Caco-2 (cell line): ENCODE measurements at regions not wholly inside any gene's neighbourhood (a gene's known extent, or its start where the extent isn't known, plus 50 kb on each side); places are given as distances from the start of the nearest gene placed in this dataset.

Experiments used
- BruUV-seq: library from RNA; stranded (reverse); fragments of 400-500 nt; replicated peaks from 2 replicates; lab custom pipeline; 2021; lab: Mats Ljungman, UMichigan
- CTCF ChIA-PET: fragments of 300-600 bp; sonication (Branson Sonifier 250); formaldehyde crosslinking; loops from one replicate; lab custom pipeline; 2022; ENCODE audit warnings: antibody characterized with exemption; lab: Charles Lee
- POLR2A ChIA-PET: fragments of 300-600 bp; sonication (Branson Sonifier 250); formaldehyde crosslinking; loops from one replicate; lab custom pipeline; 2022; ENCODE audit warnings: antibody characterized with exemption; lab: Charles Lee
- DNase-seq, 2 experiments: peaks; one replicate each; pipeline versions ENCODE4 v3.0.0 to v3.0.0-alpha.2; 2020 to 2022
- H3K27me3 ChIP-seq: replicated peaks from 2 replicates; pipeline ENCODE4 v1.6.0; 2011; ENCODE audit warnings: low read length; ENCODE audit not compliant: control insufficient read depth, insufficient read depth
- H3K36me3 ChIP-seq: 2 replicates; pipeline ENCODE4 v1.5.1; 2011; ENCODE audit warnings: low read length; ENCODE audit not compliant: control insufficient read depth, insufficient read depth
- H3K4me1 ChIP-seq: fragments of 250-450 bp; sonication (Bioruptor Pico); 2 replicates; pipeline ENCODE4 v1.5.1; 2020; ENCODE audit warnings: mild to moderate bottlenecking
- H3K4me3 ChIP-seq: 2 replicates; pipeline ENCODE4 v1.5.1; 2011; ENCODE audit warnings: low read depth, mild to moderate bottlenecking, control low read depth, low read length
- H3K9me3 ChIP-seq: fragments of 250-450 bp; sonication (Bioruptor Pico); 2 replicates; pipeline ENCODE4 v1.5.1; 2020; ENCODE audit warnings: mild to moderate bottlenecking, moderate library complexity
- H3K27ac Mint-ChIP-seq: one replicate; pipeline ENCODE4 v1.8.0; 2022; ENCODE audit warnings: mixed read lengths; ENCODE audit not compliant: unreplicated experiment
- H3K27me3 Mint-ChIP-seq: one replicate; pipeline ENCODE4 v1.8.0; 2022; ENCODE audit warnings: mixed read lengths; ENCODE audit not compliant: insufficient read depth, unreplicated experiment
- H3K36me3 Mint-ChIP-seq: one replicate; pipeline ENCODE4 v1.8.0; 2022; ENCODE audit warnings: mild to moderate bottlenecking, mixed read lengths; ENCODE audit not compliant: insufficient read depth, unreplicated experiment
- H3K4me1 Mint-ChIP-seq: one replicate; pipeline ENCODE4 v1.8.0; 2022; ENCODE audit warnings: low read depth, mixed read lengths; ENCODE audit not compliant: unreplicated experiment
- H3K4me3 Mint-ChIP-seq: one replicate; pipeline ENCODE4 v1.8.0; 2022; ENCODE audit warnings: mild to moderate bottlenecking, moderate library complexity, mixed read lengths; ENCODE audit not compliant: unreplicated experiment
- H3K9me3 Mint-ChIP-seq: one replicate; pipeline ENCODE4 v1.8.0; 2022; ENCODE audit warnings: mixed read lengths; ENCODE audit not compliant: unreplicated experiment
- CTCF ChIP-seq, 2 experiments: fragments of 200-600 bp in 1 of 2; IDR thresholded peaks; 1 replicate in 1 of 2; 2 replicates in 1 of 2; pipeline versions ENCODE4 v1.5.1 to v1.8.0; 2011 to 2022; ENCODE audit warnings: antibody characterized with exemption in 1 of 2, control low read depth in 1 of 2, inconsistent platforms in 1 of 2, low read depth in 1 of 2, low read length in 1 of 2, mild to moderate bottlenecking in 1 of 2, moderate library complexity in 1 of 2; ENCODE audit not compliant: insufficient read depth in 1 of 2, severe bottlenecking in 1 of 2, unreplicated experiment in 1 of 2
- intact Hi-C: fragments of 100-400 bp; cut with micrococcal nuclease; formaldehyde crosslinking; loops from one replicate; pipeline ENCODE4 v1.10.0; 2022; ENCODE audit not compliant: unreplicated experiment

GRCh38 chr2:150162241-150162942 lies 325.1 kb downstream of the RND3 start:
- H3K9me3 Mint-ChIP-seq = no peaks in the 10 kb centered on the region
- no TSS peak for BruUV-seq
- Histone ChIP-seq H3K4me3 (no peak overlapping the region), H3K27me3 (no peaks in the 10 kb centered on the region), H3K36me3 (no peaks in the 10 kb centered on the region), H3K4me1 (no peaks in the 10 kb centered on the region), H3K9me3 (no peaks in the 10 kb centered on the region)
- ChIA-PET CTCF (no interaction called here), POLR2A (no interaction called here)
- H3K36me3 Mint-ChIP-seq = no peaks in the 10 kb centered on the region
- DNase-seq = no peak
- H3K4me3 Mint-ChIP-seq = no peak overlapping the region
- intact Hi-C loops = no loop called here
- no peak for TF ChIP-seq CTCF (IDR thresholded peaks at IDR 0.05; ENCODE audit: insufficient read depth in 1 of 2, low read depth in 1 of 2, low read length in 1 of 2, severe bottlenecking in 1 of 2, unreplicated experiment in 1 of 2)
- no peak overlapping the region for H3K27ac Mint-ChIP-seq
- H3K27me3 Mint-ChIP-seq = no peaks in the 10 kb centered on the region
- no peaks in the 10 kb centered on the region for H3K4me1 Mint-ChIP-seq

GRCh38 chr2:150160058-150160457 lies 327.4 kb downstream of the RND3 start:
- Histone ChIP-seq H3K4me3 (no peak overlapping the region), H3K27me3 (no peaks in the 10 kb centered on the region), H3K4me1 (no peaks in the 10 kb centered on the region), H3K9me3 (no peaks in the 10 kb centered on the region), H3K36me3 (no peaks in the 10 kb centered on the region)
- H3K27ac Mint-ChIP-seq = no peak overlapping the region
- H3K36me3 Mint-ChIP-seq = no peaks in the 10 kb centered on the region
- POLR2A ChIA-PET = no interaction called here
- CTCF ChIA-PET = no interaction called here
- H3K9me3 Mint-ChIP-seq = no peaks in the 10 kb centered on the region
- H3K27me3 Mint-ChIP-seq = no peaks in the 10 kb centered on the region
- DNase-seq = no peak
- TF ChIP-seq CTCF (IDR thresholded peaks at IDR 0.05; ENCODE audit: insufficient read depth in 1 of 2, low read depth in 1 of 2, low read length in 1 of 2, severe bottlenecking in 1 of 2, unreplicated experiment in 1 of 2) = no peak
- no peaks in the 10 kb centered on the region for H3K4me1 Mint-ChIP-seq
- intact Hi-C loops = no loop called here
- no TSS peak for BruUV-seq
- H3K4me3 Mint-ChIP-seq = no peak overlapping the region

GRCh38 chr2:150159300-150159699 lies 328.2 kb downstream of the RND3 start:
- ChIA-PET POLR2A (no interaction called here), CTCF (no interaction called here)
- Histone ChIP-seq H3K4me1 (no peaks in the 10 kb centered on the region), H3K36me3 (no peaks in the 10 kb centered on the region), H3K27me3 (no peaks in the 10 kb centered on the region), H3K4me3 (no peak overlapping the region), H3K9me3 (no peaks in the 10 kb centered on the region)
- Mint-ChIP-seq H3K4me1 (no peaks in the 10 kb centered on the region), H3K36me3 (no peaks in the 10 kb centered on the region), H3K27me3 (no peaks in the 10 kb centered on the region), H3K4me3 (no peak overlapping the region), H3K27ac (no peak overlapping the region), H3K9me3 (no peaks in the 10 kb centered on the region)
- no peak for TF ChIP-seq CTCF (IDR thresholded peaks at IDR 0.05; ENCODE audit: insufficient read depth in 1 of 2, low read depth in 1 of 2, low read length in 1 of 2, severe bottlenecking in 1 of 2, unreplicated experiment in 1 of 2)
- no peak for DNase-seq
- intact Hi-C loops = no loop called here
- BruUV-seq = no TSS peak
